Body of pancreas (tissue), 4 donors: ENCODE measurements at regions not wholly inside any gene's neighbourhood (a gene's known extent, or its start where the extent isn't known, plus 50 kb on each side); places are given as distances from the start of the nearest gene placed in this dataset.

ENCODE experiments used
- POLR2A ChIP-seq, 3 donors: fragments of 450-650 bp; IDR thresholded peaks; one replicate each; pipeline ENCODE4 v1.6.1; 2016; ENCODE audit warnings: antibody characterized with exemption in 3 of 3, mild to moderate bottlenecking in 2 of 3
- TF ChIP-seq, protein P1 (sequence below), 7 experiments: fragments of 450-650 bp in 4 of 7; fragments of 200-600 bp in 3 of 7; sonication (generic) in 3 of 7; IDR thresholded peaks; one replicate each; pipeline ENCODE4 v1.5.1; 2016 to 2019; ENCODE audit warnings: antibody characterized with exemption in 7 of 7

DNA sequence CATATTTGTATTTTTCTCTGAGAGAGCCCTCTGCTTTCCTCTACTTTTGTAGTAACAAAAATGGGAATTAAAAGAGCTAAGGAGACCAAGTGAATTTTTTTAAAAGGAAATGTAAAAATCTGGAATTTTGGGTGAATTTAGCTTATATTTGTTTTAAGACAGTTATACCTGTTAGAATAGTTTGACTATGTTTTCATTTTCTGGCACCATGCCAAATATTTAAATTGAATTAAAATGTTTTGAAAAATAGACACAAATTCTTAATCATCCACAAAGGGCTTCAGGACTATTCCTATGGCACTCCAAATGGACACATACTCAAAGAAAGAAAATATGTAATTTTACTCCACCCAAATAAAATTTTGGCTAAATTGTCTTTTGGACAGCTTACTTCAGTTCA, 209.6 kb downstream of the SH3BGRL start:
- TF ChIP-seq, protein P1, sequence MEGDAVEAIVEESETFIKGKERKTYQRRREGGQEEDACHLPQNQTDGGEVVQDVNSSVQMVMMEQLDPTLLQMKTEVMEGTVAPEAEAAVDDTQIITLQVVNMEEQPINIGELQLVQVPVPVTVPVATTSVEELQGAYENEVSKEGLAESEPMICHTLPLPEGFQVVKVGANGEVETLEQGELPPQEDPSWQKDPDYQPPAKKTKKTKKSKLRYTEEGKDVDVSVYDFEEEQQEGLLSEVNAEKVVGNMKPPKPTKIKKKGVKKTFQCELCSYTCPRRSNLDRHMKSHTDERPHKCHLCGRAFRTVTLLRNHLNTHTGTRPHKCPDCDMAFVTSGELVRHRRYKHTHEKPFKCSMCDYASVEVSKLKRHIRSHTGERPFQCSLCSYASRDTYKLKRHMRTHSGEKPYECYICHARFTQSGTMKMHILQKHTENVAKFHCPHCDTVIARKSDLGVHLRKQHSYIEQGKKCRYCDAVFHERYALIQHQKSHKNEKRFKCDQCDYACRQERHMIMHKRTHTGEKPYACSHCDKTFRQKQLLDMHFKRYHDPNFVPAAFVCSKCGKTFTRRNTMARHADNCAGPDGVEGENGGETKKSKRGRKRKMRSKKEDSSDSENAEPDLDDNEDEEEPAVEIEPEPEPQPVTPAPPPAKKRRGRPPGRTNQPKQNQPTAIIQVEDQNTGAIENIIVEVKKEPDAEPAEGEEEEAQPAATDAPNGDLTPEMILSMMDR (IDR thresholded peaks at IDR 0.05), result no peak
- TF ChIP-seq POLR2A (IDR thresholded peaks at IDR 0.05), result no peak
